SK-N-MC (cell line): ENCODE measurements at regions not wholly inside any gene's neighbourhood (a gene's known extent, or its start where the extent isn't known, plus 50 kb on each side); places are given as distances from the start of the nearest gene placed in this dataset.

ENCODE experiments used
- EZH2 ChIP-seq: fragments of 200-600 bp; sonication (generic); IDR thresholded peaks from one replicate; pipeline ENCODE4 v1.6.1; 2017; ENCODE audit warnings: antibody characterized with exemption
- FOXP2 ChIP-seq: optimal IDR thresholded peaks from 2 replicates; pipeline ENCODE3; 2011; ENCODE audit warnings: mild to moderate bottlenecking, moderate library complexity; ENCODE audit not compliant: insufficient read depth; ENCODE audit errors: extremely low read length, control extremely low read depth
- POLR2AphosphoS5 ChIP-seq: IDR thresholded peaks from 2 replicates; pipeline ENCODE4 v1.6.1; 2012; ENCODE audit warnings: mild to moderate bottlenecking, low read depth, low read length, borderline replicate concordance

GRCh38 chr10:59087486-59087885, 89.0 kb upstream of the PHYHIPL start:
- TF ChIP-seq EZH2 (no peak), POLR2AphosphoS5 (no peak), FOXP2 (no peak)
